Parathyroid adenoma (tissue), 2 donors: ENCODE measurements at regions not wholly inside any gene's neighbourhood (a gene's known extent, or its start where the extent isn't known, plus 50 kb on each side); places are given as distances from the start of the nearest gene placed in this dataset.

ENCODE experiments used
- H2AFZ ChIP-seq: fragments of 300-600 bp; sonication (generic); one replicate; pipeline ENCODE4 v1.7.0; 2017; ENCODE audit warnings: antibody characterized with exemption, mild to moderate bottlenecking
- H3K27ac ChIP-seq: fragments of 300-600 bp; sonication (generic); one replicate; pipeline ENCODE4 v1.7.0; 2017
- H3K27me3 ChIP-seq: fragments of 300-600 bp; sonication (generic); one replicate; pipeline ENCODE4 v1.7.0; 2017; ENCODE audit warnings: low read length; ENCODE audit not compliant: control insufficient read depth, insufficient read depth
- H3K36me3 ChIP-seq: fragments of 300-600 bp; sonication (generic); one replicate; pipeline ENCODE4 v1.7.0; 2017; ENCODE audit warnings: low read length; ENCODE audit not compliant: control insufficient read depth, insufficient read depth
- H3K4me1 ChIP-seq: fragments of 300-600 bp; sonication (generic); one replicate; pipeline ENCODE4 v1.7.0; 2017; ENCODE audit warnings: control low read depth
- H3K4me2 ChIP-seq: fragments of 300-600 bp; sonication (generic); one replicate; pipeline ENCODE4 v1.7.0; 2017; ENCODE audit warnings: low read length
- H3K4me3 ChIP-seq: fragments of 300-600 bp; sonication (generic); one replicate; pipeline ENCODE4 v1.7.0; 2017; ENCODE audit warnings: low read depth, low read length
- H3K79me2 ChIP-seq: fragments of 300-600 bp; sonication (generic); one replicate; pipeline ENCODE4 v1.7.0; 2017; ENCODE audit warnings: control low read depth
- H3K9ac ChIP-seq: fragments of 300-600 bp; sonication (generic); one replicate; pipeline ENCODE4 v1.7.0; 2017; ENCODE audit warnings: mild to moderate bottlenecking
- H3K9me3 ChIP-seq: fragments of 300-600 bp; sonication (generic); one replicate; pipeline ENCODE4 v1.7.0; 2017; ENCODE audit warnings: low read length; ENCODE audit not compliant: control insufficient read depth
- CTCF ChIP-seq: fragments of 300-600 bp; sonication (generic); IDR thresholded peaks from one replicate; pipeline ENCODE4 v1.7.0; 2017; ENCODE audit warnings: antibody characterized with exemption, mild to moderate bottlenecking
- donor health status: primary hyperparathyroidism.

- Histone ChIP-seq H3K27ac (no peak overlapping the region), H3K9ac (no peak overlapping the region), H3K79me2 (no peaks in the 10 kb centered on the region), H3K4me3 (no peak overlapping the region), H3K27me3 (no peaks in the 10 kb centered on the region), H3K36me3 (no peaks in the 10 kb centered on the region), H3K4me1 (no peaks in the 10 kb centered on the region), H3K4me2 (no peak overlapping the region), H3K9me3 (no peaks in the 10 kb centered on the region), H2AFZ (no peak overlapping the region)
- no peak for TF ChIP-seq CTCF
Observed at GRCh38 chr12:58419196-58419760, 477.9 kb downstream of the ATP23 start.

GRCh38 chr12:58419905-58420304, 478.5 kb downstream of the ATP23 start:
- Histone ChIP-seq H2AFZ (no peak overlapping the region), H3K79me2 (no peaks in the 10 kb centered on the region), H3K9ac (no peak overlapping the region), H3K36me3 (no peaks in the 10 kb centered on the region), H3K4me2 (no peak overlapping the region), H3K4me3 (no peak overlapping the region), H3K27ac (no peak overlapping the region), H3K4me1 (no peaks in the 10 kb centered on the region), H3K9me3 (no peaks in the 10 kb centered on the region), H3K27me3 (no peaks in the 10 kb centered on the region)
- no peak for TF ChIP-seq CTCF

- no peaks in the 10 kb centered on the region for H3K4me1 ChIP-seq
- no peaks in the 10 kb centered on the region for H3K27me3 ChIP-seq
- H3K36me3 ChIP-seq = no peaks in the 10 kb centered on the region
- H3K4me2 ChIP-seq = no peak overlapping the region
- no peak overlapping the region for H3K9ac ChIP-seq
- no peak for TF ChIP-seq CTCF
- H3K9me3 ChIP-seq = no peaks in the 10 kb centered on the region
- H3K79me2 ChIP-seq = no peaks in the 10 kb centered on the region
- no peak overlapping the region for H2AFZ ChIP-seq
- H3K27ac ChIP-seq = no peak overlapping the region
- no peak overlapping the region for H3K4me3 ChIP-seq
Observed at GRCh38 chr12:58420503-58420902, 479.1 kb downstream of the ATP23 start.

GRCh38 chr12:58421990-58422389, 480.6 kb downstream of the ATP23 start:
- Histone ChIP-seq H3K27me3 (no peaks in the 10 kb centered on the region), H3K27ac (no peak overlapping the region), H3K9ac (no peak overlapping the region), H3K4me3 (no peak overlapping the region), H3K4me2 (no peak overlapping the region), H2AFZ (no peak overlapping the region), H3K79me2 (no peaks in the 10 kb centered on the region), H3K4me1 (no peaks in the 10 kb centered on the region), H3K36me3 (no peaks in the 10 kb centered on the region), H3K9me3 (no peaks in the 10 kb centered on the region)
- no peak for TF ChIP-seq CTCF

- Histone ChIP-seq H3K4me1 (no peaks in the 10 kb centered on the region), H3K27ac (no peak overlapping the region), H2AFZ (no peak overlapping the region), H3K27me3 (no peaks in the 10 kb centered on the region), H3K4me3 (no peak overlapping the region), H3K4me2 (no peak overlapping the region), H3K9me3 (no peaks in the 10 kb centered on the region), H3K9ac (no peak overlapping the region), H3K79me2 (no peaks in the 10 kb centered on the region), H3K36me3 (no peaks in the 10 kb centered on the region)
- TF ChIP-seq CTCF = no peak
Observed at GRCh38 chr12:58424735-58425392, 483.5 kb downstream of the ATP23 start.
